IMR-90 (cell line): ENCODE measurements at regions not wholly inside any gene's neighbourhood (a gene's known extent, or its start where the extent isn't known, plus 50 kb on each side); places are given as distances from the start of the nearest gene placed in this dataset.

Experiments
- ATAC-seq: fragments of 200-7000 bp; cut with Tn5 transposase; 2 replicates; pipeline ENCODE4 v1.9.1; 2020; ENCODE audit warnings: low read depth, mild to moderate bottlenecking, moderate library complexity
- BruUV-seq: library from RNA; stranded (reverse); fragments of 400-500 nt; replicated peaks from 2 replicates; lab custom pipeline; 2021; lab: Mats Ljungman, UMichigan
- CTCF ChIA-PET: fragments of 300-600 bp; formaldehyde crosslinking; extraction: SDS; loops from one replicate; lab custom pipeline; 2021; ENCODE audit warnings: antibody characterized with exemption; lab: Yijun Ruan, JAX
- POLR2A ChIA-PET: fragments of 300-600 bp; sonication (Branson Sonifier 250); formaldehyde crosslinking; loops from one replicate; lab custom pipeline; 2022; ENCODE audit warnings: antibody characterized with exemption; ENCODE audit not compliant: unreplicated experiment; lab: Charles Lee
- DNase-seq: peaks from one replicate; pipeline ENCODE4 v3.0.0; 2013
- H2AFZ ChIP-seq: replicated peaks from 2 replicates; pipeline ENCODE3; 2013; ENCODE audit warnings: low read length, mild to moderate bottlenecking; ENCODE audit not compliant: poor library complexity
- H2AK5ac ChIP-seq: 2 replicates; pipeline ENCODE4 v1.6.1; 2013; ENCODE audit warnings: low read depth, low read length, inconsistent platforms
- H2AK9ac ChIP-seq: replicated peaks from 2 replicates; pipeline ENCODE3; 2013; ENCODE audit warnings: mild to moderate bottlenecking, low read depth, low read length, moderate library complexity; ENCODE audit not compliant: poor library complexity
- H2BK120ac ChIP-seq: 2 replicates; pipeline ENCODE4 v1.6.1; 2013; ENCODE audit warnings: low read depth, low read length, inconsistent platforms
- H2BK15ac ChIP-seq: 3 replicates; pipeline ENCODE4 v1.6.1; 2013; ENCODE audit warnings: low read depth, low read length, inconsistent platforms
- H2BK20ac ChIP-seq: 2 replicates; pipeline ENCODE4 v1.6.1; 2013; ENCODE audit warnings: low read depth, mild to moderate bottlenecking, inconsistent platforms, low read length, moderate library complexity
- H2BK5ac ChIP-seq: 2 replicates; pipeline ENCODE4 v1.6.1; 2013; ENCODE audit warnings: mild to moderate bottlenecking, low read depth, low read length, inconsistent platforms; ENCODE audit not compliant: poor library complexity, severe bottlenecking
- H3K14ac ChIP-seq: replicated peaks from 2 replicates; pipeline ENCODE4 v1.6.1; 2013; ENCODE audit warnings: low read depth, low read length, inconsistent platforms
- H3K18ac ChIP-seq: 2 replicates; pipeline ENCODE4 v1.6.1; 2013; ENCODE audit warnings: low read depth, low read length, control low read depth
- H3K23ac ChIP-seq: 2 replicates; pipeline ENCODE4 v1.6.1; 2013; ENCODE audit warnings: low read depth, low read length, inconsistent platforms
- H3K27ac ChIP-seq: 2 replicates; pipeline ENCODE4 v1.5.1; 2013; ENCODE audit warnings: mild to moderate bottlenecking, control low read depth, low read length; ENCODE audit not compliant: insufficient read depth
- H3K27me3 ChIP-seq: 2 replicates; pipeline ENCODE4 v1.6.1; 2013; ENCODE audit warnings: low read length; ENCODE audit not compliant: control insufficient read depth, insufficient read depth
- H3K36me3 ChIP-seq: 2 replicates; pipeline ENCODE4 v1.6.1; 2013; ENCODE audit warnings: low read length, mixed read lengths; ENCODE audit not compliant: control insufficient read depth, insufficient read depth
- H3K4ac ChIP-seq: 2 replicates; pipeline ENCODE4 v1.6.1; 2013; ENCODE audit warnings: low read depth, low read length, inconsistent platforms
- H3K4me1 ChIP-seq: 2 replicates; pipeline ENCODE4 v1.6.1; 2013; ENCODE audit warnings: low read length, mixed read lengths; ENCODE audit not compliant: control insufficient read depth, insufficient read depth
- H3K4me2 ChIP-seq: 2 replicates; pipeline ENCODE4 v1.6.1; 2013; ENCODE audit warnings: low read depth, mild to moderate bottlenecking, control low read depth, low read length, moderate library complexity
- H3K4me3 ChIP-seq: 2 replicates; pipeline ENCODE4 v1.5.1; 2013; ENCODE audit warnings: low read depth, mild to moderate bottlenecking, control low read depth, low read length, moderate library complexity; ENCODE audit not compliant: insufficient read depth
- H3K56ac ChIP-seq: 2 replicates; pipeline ENCODE4 v1.6.1; 2013; ENCODE audit warnings: low read length, inconsistent platforms; ENCODE audit not compliant: insufficient read depth; ENCODE audit errors: extremely low read depth
- H3K79me1 ChIP-seq, 2 experiments: 2 replicates each; pipeline ENCODE4 v1.6.1; 2013; ENCODE audit warnings: low read length in 2 of 2, inconsistent platforms in 1 of 2, low read depth in 1 of 2
- H3K9ac ChIP-seq: 2 replicates; pipeline ENCODE4 v1.6.1; 2013; ENCODE audit warnings: low read depth, low read length, control low read depth
- H3K9me1 ChIP-seq: 2 replicates; pipeline ENCODE4 v1.6.1; 2013; ENCODE audit warnings: low read length, inconsistent platforms; ENCODE audit not compliant: insufficient read depth
- H3K9me3 ChIP-seq: 2 replicates; pipeline ENCODE4 v1.6.1; 2013; ENCODE audit warnings: low read length; ENCODE audit not compliant: control insufficient read depth, insufficient read depth
- H4K20me1 ChIP-seq: 2 replicates; pipeline ENCODE4 v1.6.1; 2013; ENCODE audit warnings: low read length, inconsistent platforms; ENCODE audit not compliant: insufficient read depth
- H4K5ac ChIP-seq: 2 replicates; pipeline ENCODE4 v1.6.1; 2013; ENCODE audit warnings: mild to moderate bottlenecking, low read depth, low read length, control low read depth
- H4K8ac ChIP-seq, 2 experiments: 2 replicates each; pipeline ENCODE4 v1.6.1; 2013; ENCODE audit warnings: low read depth in 2 of 2, low read length in 2 of 2, control low read depth in 1 of 2, inconsistent platforms in 1 of 2
- H4K91ac ChIP-seq: 2 replicates; pipeline ENCODE4 v1.6.1; 2013; ENCODE audit warnings: low read depth, low read length, inconsistent platforms; ENCODE audit not compliant: insufficient read depth
- BHLHE40 ChIP-seq: fragments of 150-350 bp; IDR thresholded peaks from 2 replicates; pipeline ENCODE4 v1.6.1; 2016; ENCODE audit warnings: mild to moderate bottlenecking, low read depth, low read length
- CEBPB ChIP-seq: IDR thresholded peaks from 2 replicates; pipeline ENCODE4 v1.6.1; 2012; ENCODE audit warnings: low read depth, low read length, improper control_type of control experiment
- CHD1 ChIP-seq: IDR thresholded peaks from 2 replicates; pipeline ENCODE4 v1.6.1; 2012; ENCODE audit warnings: low read depth, low read length, improper control_type of control experiment
- CTCF ChIP-seq: conservative IDR thresholded peaks from 2 replicates; pipeline ENCODE4 v1.5.1; 2012; ENCODE audit warnings: mild to moderate bottlenecking, low read depth, low read length, improper control_type of control experiment
- FOS ChIP-seq: fragments of 150-350 bp; IDR thresholded peaks from 2 replicates; pipeline ENCODE4 v1.6.1; 2016; ENCODE audit warnings: low read depth, low read length
- MAFK ChIP-seq: IDR thresholded peaks from 2 replicates; pipeline ENCODE4 v1.6.1; 2012; ENCODE audit warnings: low read depth, low read length, improper control_type of control experiment
- MAZ ChIP-seq: IDR thresholded peaks from 2 replicates; pipeline ENCODE4 v1.6.1; 2012; ENCODE audit warnings: low read depth, mild to moderate bottlenecking, low read length, improper control_type of control experiment, moderate library complexity, borderline replicate concordance
- MXI1 ChIP-seq: IDR thresholded peaks from 2 replicates; pipeline ENCODE4 v1.6.1; 2012; ENCODE audit warnings: low read depth, mild to moderate bottlenecking, low read length, moderate library complexity, borderline replicate concordance
- NFE2L2 ChIP-seq: fragments of 150-350 bp; IDR thresholded peaks from 2 replicates; pipeline ENCODE4 v1.6.1; 2016; ENCODE audit warnings: low read depth, mild to moderate bottlenecking, low read length
- POLR2A ChIP-seq: IDR thresholded peaks from 2 replicates; pipeline ENCODE4 v1.6.1; 2012; ENCODE audit warnings: mild to moderate bottlenecking, low read depth, low read length
- RAD21 ChIP-seq: IDR thresholded peaks from 2 replicates; pipeline ENCODE4 v1.6.1; 2012; ENCODE audit warnings: low read length, improper control_type of control experiment
- RCOR1 ChIP-seq: IDR thresholded peaks from 2 replicates; pipeline ENCODE4 v1.6.1; 2012; ENCODE audit warnings: mild to moderate bottlenecking, low read length, improper control_type of control experiment; ENCODE audit not compliant: insufficient replicate concordance
- RFX5 ChIP-seq: IDR thresholded peaks from 2 replicates; pipeline ENCODE4 v1.8.0; 2012; ENCODE audit warnings: low read depth, mild to moderate bottlenecking, low read length, moderate library complexity
- SMC3 ChIP-seq: fragments of 150-350 bp; IDR thresholded peaks from 2 replicates; pipeline ENCODE4 v1.6.1; 2016; ENCODE audit warnings: low read depth, mild to moderate bottlenecking, antibody characterized with exemption, low read length, moderate library complexity
- USF2 ChIP-seq: fragments of 150-350 bp; IDR thresholded peaks from 2 replicates; pipeline ENCODE4 v1.6.1; 2017; ENCODE audit warnings: mild to moderate bottlenecking, antibody characterized with exemption, low read length, low read depth
- WGBS, 2 experiments: methylation state at CpG; one replicate each; pipeline versions ENCODE4 v1.1.5 to v1.1.7; 2013; ENCODE audit warnings: missing lambda C conversion rate in 2 of 2; ENCODE audit not compliant: insufficient read length in 1 of 2; ENCODE audit errors: extremely low coverage in 2 of 2; 5-methylcytosine and 5-hydroxymethylcytosine counted together
- dilution Hi-C: fragments of 300-500 bp; cut with HindIII; formaldehyde crosslinking; loops from one replicate; pipeline ENCODE4 v1.14.3; 2018; ENCODE audit warnings: low sequenced_read_pairs; ENCODE audit not compliant: unreplicated experiment
- in situ Hi-C: fragments of 300-500 bp; cut with MboI; formaldehyde crosslinking; loops from 3 replicates; pipeline ENCODE4 v1.14.3; 2019; ENCODE audit warnings: low sequenced_read_pairs, inconsistent platforms, mixed read lengths
- intact Hi-C: fragments of 100-400 bp; cut with micrococcal nuclease; formaldehyde crosslinking; loops from 2 replicates; pipeline ENCODE4 v1.10.0; 2022
- TF ChIP-seq, protein P1 (sequence below): fragments of 150-350 bp; IDR thresholded peaks from 2 replicates; pipeline ENCODE4 v1.6.1; 2016; ENCODE audit warnings: low read depth, mild to moderate bottlenecking, low read length, moderate library complexity, borderline replicate concordance

DNA sequence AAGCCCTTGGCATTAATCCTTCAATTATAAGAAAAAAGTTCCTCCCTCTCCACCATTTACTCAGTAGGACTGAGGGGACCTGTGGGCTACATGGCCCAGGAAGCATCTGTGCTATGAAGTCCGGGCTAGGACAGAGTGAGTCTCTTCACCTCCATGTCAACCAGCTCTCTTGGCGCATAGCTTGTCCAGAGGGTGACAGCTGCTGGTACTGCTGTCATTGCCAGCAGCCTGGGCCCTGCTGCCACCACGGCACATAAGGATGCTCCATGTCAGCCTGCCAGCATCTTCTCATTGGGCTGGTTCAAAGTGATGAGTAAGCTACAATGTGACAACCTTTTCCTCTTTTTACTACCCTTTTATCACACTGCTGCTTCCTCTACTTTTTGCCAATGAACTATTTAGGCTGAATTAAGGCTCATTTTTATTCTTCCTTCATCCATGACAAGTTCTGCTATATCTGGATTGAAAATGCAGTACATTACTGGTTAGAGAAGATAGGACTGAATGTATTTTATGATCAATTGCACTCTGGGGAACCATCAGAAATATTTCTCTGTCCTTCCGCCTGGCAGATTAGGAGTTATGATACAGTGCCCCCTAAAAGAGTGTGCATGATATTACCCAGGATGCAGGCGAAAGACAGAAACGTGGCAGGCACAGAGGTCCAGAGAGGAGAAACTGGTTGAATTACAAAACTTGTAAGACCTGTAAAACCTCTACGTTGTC, 258.9 kb upstream of the TNP1 start:
- TF ChIP-seq MAFK: no peak
- no peak for TF ChIP-seq CHD1
- no peak for TF ChIP-seq RCOR1
- TF ChIP-seq, protein P1, sequence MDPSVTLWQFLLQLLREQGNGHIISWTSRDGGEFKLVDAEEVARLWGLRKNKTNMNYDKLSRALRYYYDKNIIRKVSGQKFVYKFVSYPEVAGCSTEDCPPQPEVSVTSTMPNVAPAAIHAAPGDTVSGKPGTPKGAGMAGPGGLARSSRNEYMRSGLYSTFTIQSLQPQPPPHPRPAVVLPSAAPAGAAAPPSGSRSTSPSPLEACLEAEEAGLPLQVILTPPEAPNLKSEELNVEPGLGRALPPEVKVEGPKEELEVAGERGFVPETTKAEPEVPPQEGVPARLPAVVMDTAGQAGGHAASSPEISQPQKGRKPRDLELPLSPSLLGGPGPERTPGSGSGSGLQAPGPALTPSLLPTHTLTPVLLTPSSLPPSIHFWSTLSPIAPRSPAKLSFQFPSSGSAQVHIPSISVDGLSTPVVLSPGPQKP: no peak
- TF ChIP-seq CTCF: no peak
- TF ChIP-seq MAZ: no peak
- TF ChIP-seq FOS: no peak
- TF ChIP-seq MXI1: no peak
- no peak for TF ChIP-seq POLR2A
- TF ChIP-seq RAD21: no peak
- TF ChIP-seq BHLHE40: no peak
- TF ChIP-seq RFX5: no peak
- no peak for TF ChIP-seq SMC3
- TF ChIP-seq CEBPB: no peak
- no peak for TF ChIP-seq NFE2L2
- no peak for TF ChIP-seq USF2
- Histone ChIP-seq H3K23ac (no peak overlapping the region), H4K91ac (no peak overlapping the region), H4K8ac (no peak overlapping the region), H2AK9ac (no peak overlapping the region), H3K9me3 (no peaks in the 10 kb centered on the region), H3K9ac (no peak overlapping the region), H3K4ac (no peak overlapping the region), H3K27me3 (no peaks in the 10 kb centered on the region), H3K9me1 (no peaks in the 10 kb centered on the region), H2BK20ac (no peak overlapping the region), H3K79me1 (no peaks in the 10 kb centered on the region), H4K20me1 (no peaks in the 10 kb centered on the region), H2BK5ac (no peak overlapping the region), H3K4me3 (no peak overlapping the region), H3K14ac (no peak overlapping the region), H3K18ac (no peak overlapping the region), H4K5ac (no peak overlapping the region), H3K4me2 (no peak overlapping the region), H3K27ac (no peak overlapping the region), H2AFZ (no peak overlapping the region), H3K4me1 (no peaks in the 10 kb centered on the region; the same call in 1 of the 2 replicates), H3K36me3 (no peaks in the 10 kb centered on the region), H3K56ac (no peak overlapping the region), H2BK120ac (no peak overlapping the region), H2BK15ac (no peak overlapping the region), H2AK5ac (no peak overlapping the region)
- BruUV-seq: no TSS peak
- in situ Hi-C loops: no loop called here
- dilution Hi-C loops: no loop called here
- ChIA-PET CTCF (interaction anchor here (0.8 kb wide), 1 partner anchor 16 kb away, joined by 3 read pairs; no protein-coding TSS in a partner anchor), POLR2A (no interaction called here)
- intact Hi-C loops: no loop called here
- no peak for ATAC-seq
- no CpG with 5 or more reads among the region's 7 CpGs for WGBS, 2 experiments
- no peak for DNase-seq
